Lower lobe of right lung (tissue), 2 donors: ENCODE measurements at regions not wholly inside any gene's neighbourhood (a gene's known extent, or its start where the extent isn't known, plus 50 kb on each side); places are given as distances from the start of the nearest gene placed in this dataset.
"Not testable (repeated sequence)": the region's sequence is repeated elsewhere in the genome, so short reads cannot be mapped to it uniquely, and the experiment has no call there.

Experiments
- ATAC-seq, 2 donors: fragments of 200-7000 bp; cut with Tn5 transposase; one replicate each; pipeline ENCODE4 v1.9.1; 2020 to 2022; ENCODE audit warnings: mild to moderate bottlenecking in 2 of 2, moderate library complexity in 2 of 2
- DNase-seq: peaks from one replicate; pipeline ENCODE4 v3.0.0-alpha.2; 2020
- H3K27ac ChIP-seq: fragments of 200-600 bp; one replicate; pipeline ENCODE4 v1.8.0; 2022
- H3K27me3 ChIP-seq: fragments of 200-600 bp; one replicate; pipeline ENCODE4 v1.8.0; 2022; ENCODE audit warnings: low read depth
- H3K36me3 ChIP-seq: fragments of 200-600 bp; one replicate; pipeline ENCODE4 v1.8.0; 2022; ENCODE audit warnings: mild to moderate bottlenecking
- H3K4me1 ChIP-seq: fragments of 200-600 bp; one replicate; pipeline ENCODE4 v1.8.0; 2022
- H3K4me3 ChIP-seq: fragments of 200-600 bp; one replicate; pipeline ENCODE4 v1.8.0; 2022; ENCODE audit warnings: mild to moderate bottlenecking
- H3K9me3 ChIP-seq: fragments of 200-600 bp; one replicate; pipeline ENCODE4 v1.8.0; 2022
- CTCF ChIP-seq: fragments of 200-600 bp; IDR thresholded peaks from one replicate; pipeline ENCODE4 v1.8.0; 2022; ENCODE audit warnings: antibody characterized with exemption, mild to moderate bottlenecking
- intact Hi-C: fragments of 100-400 bp; cut with DNase I; formaldehyde crosslinking; loops from one replicate; pipeline ENCODE4 v1.11.0; 2022
- donor health status: DM: no; HTN: yes; CAD: no; lungs with severe emphysema.

DNA sequence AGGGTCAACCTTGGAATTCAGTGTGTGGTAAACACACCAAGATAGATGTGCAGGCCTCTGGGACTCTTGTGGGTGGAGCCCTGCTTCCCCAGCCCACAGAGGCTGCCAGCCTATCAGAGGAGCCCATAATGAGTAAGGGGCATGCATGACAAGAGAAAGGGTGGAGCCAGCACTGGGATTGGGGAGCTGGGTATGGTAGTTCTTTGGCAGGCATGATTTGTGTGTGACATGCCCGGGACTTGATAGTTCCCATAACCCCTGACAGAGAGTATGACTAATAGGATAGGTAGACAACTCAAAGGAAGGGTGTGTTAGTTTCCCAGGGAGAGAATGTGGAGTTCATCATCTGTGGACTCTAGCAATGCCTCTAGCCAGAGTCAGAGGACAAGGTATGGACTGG is 143.0 kb downstream of the EMP1 start:
- intact Hi-C loops, result no loop called here
- no peak overlapping the region for H3K27ac ChIP-seq
- H3K4me1 ChIP-seq, result no peaks in the 10 kb centered on the region
- no peak for ATAC-seq
- H3K36me3 ChIP-seq, result no peaks in the 10 kb centered on the region
- no peaks in the 10 kb centered on the region for H3K27me3 ChIP-seq
- no peak for DNase-seq
- no peak for TF ChIP-seq CTCF
- H3K9me3 ChIP-seq, result no peaks in the 10 kb centered on the region
- no peak overlapping the region for H3K4me3 ChIP-seq

- TF ChIP-seq CTCF, result no peak
- ATAC-seq (no peak), DNase-seq (no peak)
- intact Hi-C loops, result no loop called here
- no peaks in the 10 kb centered on the region for H3K27me3 ChIP-seq
- H3K9me3 ChIP-seq, result no peaks in the 10 kb centered on the region
- no peaks in the 10 kb centered on the region for H3K36me3 ChIP-seq
- H3K4me1 ChIP-seq, result no peaks in the 10 kb centered on the region
- no peak overlapping the region for H3K4me3 ChIP-seq
- no peak overlapping the region for H3K27ac ChIP-seq
Observed at GRCh38 chr12:13339091-13339490, 142.6 kb downstream of the EMP1 start.

GRCh38 chr12:13337791-13338190 is 141.3 kb downstream of the EMP1 start:
- ATAC-seq, result peak; percentile 24 to 65
- H3K4me1 ChIP-seq, result no peaks in the 10 kb centered on the region
- H3K9me3 ChIP-seq, result no peaks in the 10 kb centered on the region
- H3K4me3 ChIP-seq, result no peak overlapping the region
- intact Hi-C loops, result no loop called here
- no peak overlapping the region for H3K27ac ChIP-seq
- no peak for TF ChIP-seq CTCF
- H3K36me3 ChIP-seq, result no peaks in the 10 kb centered on the region
- H3K27me3 ChIP-seq, result no peaks in the 10 kb centered on the region
- no peak for DNase-seq

DNA sequence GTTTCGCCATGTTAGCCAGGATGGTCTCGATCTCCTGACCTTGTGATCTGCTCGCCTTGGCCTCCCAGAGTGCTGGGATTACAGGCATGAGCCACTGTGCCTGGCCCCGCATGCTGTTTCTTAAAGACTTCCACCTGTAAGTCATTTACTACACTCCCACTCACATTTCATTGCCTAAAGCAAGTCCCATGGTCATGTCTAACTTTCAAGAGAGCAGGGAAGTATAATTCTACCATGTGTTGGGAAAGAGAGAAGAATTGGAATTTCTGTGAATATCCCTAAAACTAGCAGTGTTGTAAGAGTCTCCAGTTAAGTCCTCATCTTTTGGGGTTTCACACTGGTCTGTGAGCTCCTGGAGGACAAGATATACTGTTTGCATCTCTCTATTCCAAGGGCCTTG is 139.7 kb downstream of the EMP1 start:
- intact Hi-C loops, result no loop called here
- Histone ChIP-seq H3K36me3 (no peaks in the 10 kb centered on the region), H3K9me3 (no peaks in the 10 kb centered on the region), H3K27me3 (no peaks in the 10 kb centered on the region), H3K4me1 (no peaks in the 10 kb centered on the region), H3K27ac (no peak overlapping the region), H3K4me3 (no peak overlapping the region)
- TF ChIP-seq CTCF, result no peak
- DNase-seq, result no peak
- no peak for ATAC-seq

DNA sequence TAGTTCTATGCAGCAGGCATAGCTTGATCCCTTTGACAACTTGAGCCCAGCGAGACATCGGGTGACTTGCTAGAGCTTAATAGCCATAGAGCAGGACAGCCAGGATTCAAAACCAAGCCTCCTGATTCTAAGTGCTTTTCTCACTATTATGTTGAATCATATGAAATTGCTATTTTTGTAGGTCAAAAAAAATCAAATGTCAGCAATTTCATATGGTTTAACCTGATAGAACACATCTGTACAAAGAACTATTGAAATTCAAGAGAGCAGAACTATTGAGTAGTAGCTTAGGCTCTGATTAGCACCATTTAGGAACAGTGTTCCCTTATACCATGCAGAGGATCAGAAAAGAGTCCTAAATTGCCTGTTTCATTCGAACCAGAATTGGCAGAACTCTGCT is 132.0 kb downstream of the EMP1 start:
- H3K4me1 ChIP-seq, result no peaks in the 10 kb centered on the region
- intact Hi-C loops, result no loop called here
- H3K4me3 ChIP-seq, result no peak overlapping the region
- ATAC-seq, result no peak
- H3K27me3 ChIP-seq, result no peaks in the 10 kb centered on the region
- no peaks in the 10 kb centered on the region for H3K9me3 ChIP-seq
- no peak for DNase-seq
- no peaks in the 10 kb centered on the region for H3K36me3 ChIP-seq
- TF ChIP-seq CTCF, result no peak
- H3K27ac ChIP-seq, result no peak overlapping the region

GRCh38 chr12:13326076-13326475 is 129.6 kb downstream of the EMP1 start:
- no peaks in the 10 kb centered on the region for H3K9me3 ChIP-seq
- no peak for DNase-seq

GRCh38 chr12:13325037-13325436 is 128.5 kb downstream of the EMP1 start:
- ATAC-seq, H3K9me3 ChIP-seq, H3K4me1 ChIP-seq, H3K27me3 ChIP-seq, H3K36me3 ChIP-seq, intact Hi-C loops, H3K27ac ChIP-seq, DNase-seq, H3K4me3 ChIP-seq: not testable (repeated sequence)

More at GRCh38 chr12:13326076-13326475, 129.6 kb downstream of the EMP1 start:
- no peak for TF ChIP-seq CTCF
- H3K27me3 ChIP-seq, result no peaks in the 10 kb centered on the region
- no peak overlapping the region for H3K4me3 ChIP-seq
- H3K36me3 ChIP-seq, result no peaks in the 10 kb centered on the region
- intact Hi-C loops, result no loop called here
- no peak for ATAC-seq
- no peaks in the 10 kb centered on the region for H3K4me1 ChIP-seq
- no peak overlapping the region for H3K27ac ChIP-seq
